Midbrain (tissue), 1 donor: ENCODE measurements at regions not wholly inside any gene's neighbourhood (a gene's known extent, or its start where the extent isn't known, plus 50 kb on each side); places are given as distances from the start of the nearest gene placed in this dataset.
A peak's percentile ranks its signal among the peaks of the same experiment; 100 is the strongest.
"Not testable (repeated sequence)": the region's sequence is repeated elsewhere in the genome, so short reads cannot be mapped to it uniquely, and the experiment has no call there.

Experiments
- DNase-seq: peaks from one replicate; lab custom pipeline; 2025; lab: John Stamatoyannopoulos, UW

DNA sequence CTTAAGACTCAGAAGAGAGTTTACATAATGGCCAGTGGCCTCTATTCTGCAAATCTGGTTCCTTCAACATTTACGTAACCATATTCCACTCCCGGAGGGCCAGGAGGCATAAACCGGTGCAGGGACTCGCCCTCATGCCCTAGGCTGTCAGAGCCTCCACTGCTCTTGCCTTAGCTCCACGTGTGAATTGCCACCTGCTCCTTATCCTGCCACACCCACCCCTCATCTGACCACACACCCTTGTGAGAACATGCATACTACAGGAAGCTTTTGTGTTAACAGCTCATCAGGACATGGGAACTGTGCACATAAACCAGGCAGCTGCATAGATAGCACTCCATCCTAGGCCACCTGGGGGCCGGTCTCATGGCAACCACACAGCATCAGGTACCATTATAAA lies 146.7 kb upstream of the PFKP start:
- no peak for DNase-seq

DNA sequence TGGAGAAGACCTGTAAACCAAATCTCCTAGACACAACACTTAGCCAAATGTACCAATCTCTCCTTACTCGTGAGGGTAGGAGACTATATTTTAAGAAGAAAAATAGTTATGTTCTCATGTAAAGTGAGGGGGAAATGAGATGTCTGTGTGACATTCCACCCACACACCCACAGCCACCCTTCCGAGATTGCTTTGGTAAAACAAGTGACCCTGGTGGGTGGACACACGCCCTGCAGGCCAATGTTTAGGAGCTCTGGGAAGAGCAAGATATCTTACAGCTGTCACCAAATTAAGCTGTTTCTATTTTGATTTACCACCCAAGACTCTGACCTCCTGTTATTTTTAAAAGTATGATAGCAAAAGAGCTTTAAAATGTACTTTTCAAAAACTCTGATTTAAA lies 147.2 kb upstream of the PFKP start:
- no peak for DNase-seq

DNA sequence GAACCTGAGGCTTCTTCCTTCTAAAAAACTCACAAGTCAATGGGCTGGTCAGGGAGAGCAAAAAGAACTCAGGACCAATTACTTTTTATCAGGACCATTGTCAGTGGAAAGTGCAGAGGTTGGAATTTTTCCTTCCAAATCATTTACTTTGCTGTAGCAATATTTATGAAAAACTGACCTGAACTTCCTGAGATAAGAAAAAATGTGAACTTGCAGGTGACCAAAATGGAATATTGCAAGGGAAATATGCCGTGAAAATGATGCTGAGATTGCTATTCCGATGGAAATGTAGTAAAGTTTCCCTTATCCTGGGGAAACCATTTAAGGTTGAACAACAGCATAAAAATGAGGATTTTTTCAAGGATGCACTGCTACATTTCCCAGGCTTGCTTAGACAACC lies 148.3 kb upstream of the PFKP start:
- no peak for DNase-seq

DNA sequence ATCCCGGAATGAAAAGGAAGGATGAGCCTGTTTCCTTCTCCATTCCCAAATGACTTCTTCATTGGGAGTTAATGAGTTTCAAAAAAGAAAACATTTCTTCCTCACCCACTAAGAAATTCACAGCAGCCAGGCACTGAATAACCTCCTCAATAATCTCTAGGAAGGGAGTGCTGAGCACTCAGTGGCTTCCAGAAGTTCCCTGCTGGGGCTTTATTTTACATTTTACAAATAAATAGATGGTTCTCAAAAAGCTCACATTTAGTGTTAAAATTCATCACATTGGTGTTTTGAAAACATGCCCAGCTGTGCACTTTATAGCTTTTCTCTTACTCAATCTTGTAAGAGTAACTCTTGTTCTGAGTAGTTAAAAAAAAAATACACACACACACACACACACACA lies 148.9 kb upstream of the PFKP start:
- DNase-seq: no peak

- DNase-seq: peak; percentile 16
These were observed 149.4 kb upstream of the PFKP start for GRCh38 chr10:2917926-2918325.

DNA sequence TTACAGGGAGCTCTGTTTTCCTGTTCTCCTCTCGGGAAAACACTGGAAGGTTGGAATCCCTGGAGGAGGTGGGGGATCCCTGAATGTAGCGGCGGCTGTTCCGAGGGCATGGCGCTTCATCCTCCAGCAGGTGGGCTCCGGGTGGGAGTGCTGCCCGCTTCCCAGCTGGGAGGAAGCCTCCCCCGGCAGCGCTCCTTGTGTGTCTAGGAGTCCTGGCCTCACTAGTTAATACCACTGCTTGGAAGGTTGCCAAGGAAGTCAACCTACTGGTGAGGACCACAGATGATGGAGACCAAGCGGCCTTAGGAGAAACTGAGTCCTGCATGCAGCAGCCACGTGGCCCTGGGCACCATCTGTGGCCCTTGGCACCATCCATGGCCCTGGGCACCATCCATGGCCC lies 151.9 kb upstream of the PFKP start:
- no peak for DNase-seq

GRCh38 chr10:2914741-2915140 lies 152.6 kb upstream of the PFKP start:
- no peak for DNase-seq

DNA sequence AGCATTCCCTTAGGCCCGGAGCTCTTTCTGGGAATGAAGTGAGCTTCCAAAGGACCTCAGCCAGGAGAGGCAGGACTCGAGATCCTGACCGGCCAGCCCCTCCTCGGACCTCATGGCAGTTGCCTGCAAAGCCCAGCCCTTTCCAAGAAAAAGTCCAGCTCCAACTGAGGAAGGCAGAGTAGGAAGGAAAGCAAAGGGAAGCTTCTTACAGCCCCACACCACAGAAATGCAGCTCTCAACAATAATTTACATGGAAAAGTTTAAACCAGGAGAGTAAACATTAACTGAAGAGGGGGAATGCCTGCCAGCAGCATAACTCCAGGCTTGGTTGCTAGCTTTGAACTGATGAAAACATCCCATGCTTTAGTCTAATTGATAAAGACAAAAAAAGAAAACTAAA lies 153.9 kb upstream of the PFKP start:
- DNase-seq: no peak

DNA sequence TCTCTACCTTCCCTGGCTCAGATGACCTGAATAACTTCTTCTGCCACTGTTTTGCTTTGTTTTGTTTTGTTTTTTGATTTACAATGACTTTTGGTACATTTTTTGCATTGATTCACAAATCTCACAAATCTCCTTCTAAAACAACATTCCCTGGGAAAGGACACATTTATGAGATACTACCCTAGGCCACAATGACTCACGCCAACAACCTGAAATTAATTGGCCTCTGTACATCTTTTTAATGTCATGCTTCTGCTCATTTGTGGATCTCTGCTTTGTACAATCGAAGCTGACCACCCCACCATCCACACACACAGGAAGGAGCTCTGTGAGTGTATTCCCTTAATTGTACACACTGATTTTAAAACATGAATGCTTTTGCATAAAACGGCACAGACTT lies 156.7 kb upstream of the PFKP start:
- no peak for DNase-seq

DNA sequence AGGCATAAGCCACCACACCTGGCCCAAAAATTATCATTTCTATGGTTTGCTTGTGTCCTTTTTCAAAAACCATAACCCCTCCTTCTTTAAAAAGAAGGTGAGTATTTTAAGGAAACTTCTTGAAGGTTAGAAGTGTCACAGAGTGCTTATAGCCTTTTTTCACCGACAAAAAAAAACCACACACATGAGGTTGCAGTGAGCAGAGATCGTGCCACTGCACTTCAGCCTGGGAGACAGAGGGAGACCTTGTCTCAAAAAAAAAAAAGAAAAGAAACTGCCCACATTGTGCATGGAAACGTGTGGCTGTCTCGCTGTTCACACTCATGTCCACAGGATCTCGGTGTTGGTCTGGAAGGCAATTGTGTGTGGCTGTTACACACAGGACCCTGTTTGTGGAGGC lies 157.4 kb upstream of the PFKP start:
- no peak for DNase-seq

GRCh38 chr10:2908851-2909630 lies 158.3 kb upstream of the PFKP start:
- DNase-seq: no peak

GRCh38 chr10:2906974-2907373 lies 160.4 kb upstream of the PFKP start:
- no peak for DNase-seq

- no peak for DNase-seq
These were observed 161.5 kb upstream of the PFKP start for GRCh38 chr10:2905851-2906250.

- no peak for DNase-seq
These were observed 166.8 kb upstream of the PFKP start for GRCh38 chr10:2900530-2900929.

- no peak for DNase-seq
These were observed 167.9 kb upstream of the PFKP start for GRCh38 chr10:2899246-2899951.

GRCh38 chr10:2898509-2898860 lies 168.9 kb upstream of the PFKP start:
- no peak for DNase-seq

DNA sequence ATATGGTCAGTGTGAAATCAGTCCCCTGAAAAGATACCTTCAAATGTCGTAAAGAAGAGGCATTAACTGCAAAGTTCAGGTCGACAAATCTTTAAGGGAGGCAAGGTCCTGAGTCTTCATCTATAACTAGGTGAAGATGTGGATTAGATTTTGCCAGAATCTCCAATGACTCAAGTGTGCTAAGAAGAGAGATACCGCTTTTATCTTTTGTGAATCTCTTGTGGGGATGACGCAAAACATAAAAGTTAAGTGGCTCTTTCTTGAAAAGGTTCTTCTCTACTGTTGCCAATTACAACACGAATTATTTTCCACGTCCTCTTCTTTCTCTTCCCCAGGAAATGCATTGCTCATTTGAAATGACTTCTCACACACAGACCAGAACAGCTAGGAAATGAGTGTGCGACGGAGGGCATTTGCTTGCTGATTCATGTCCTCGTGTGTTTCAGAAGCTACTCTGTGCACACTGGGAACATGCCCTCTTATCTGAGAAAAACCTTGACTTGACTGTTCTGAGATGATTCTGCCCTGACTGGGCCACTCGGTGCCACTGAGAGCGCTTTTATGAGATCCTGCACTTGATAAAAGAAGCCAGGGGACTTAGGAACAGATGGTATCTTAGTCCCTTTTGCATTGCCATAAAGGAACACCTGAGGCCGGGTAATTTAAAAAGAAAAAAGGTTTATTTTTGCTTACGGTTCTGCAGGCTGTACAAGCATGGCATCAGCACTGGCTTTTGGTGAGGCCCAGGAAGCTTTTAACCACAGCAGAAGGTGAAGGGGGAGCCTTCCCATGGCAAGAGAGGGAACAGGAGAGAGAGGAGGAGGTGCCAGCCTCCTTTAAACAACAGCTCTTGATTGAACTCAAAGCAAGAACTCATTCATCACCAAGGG lies 169.5 kb upstream of the PFKP start:
- DNase-seq: no peak

DNA sequence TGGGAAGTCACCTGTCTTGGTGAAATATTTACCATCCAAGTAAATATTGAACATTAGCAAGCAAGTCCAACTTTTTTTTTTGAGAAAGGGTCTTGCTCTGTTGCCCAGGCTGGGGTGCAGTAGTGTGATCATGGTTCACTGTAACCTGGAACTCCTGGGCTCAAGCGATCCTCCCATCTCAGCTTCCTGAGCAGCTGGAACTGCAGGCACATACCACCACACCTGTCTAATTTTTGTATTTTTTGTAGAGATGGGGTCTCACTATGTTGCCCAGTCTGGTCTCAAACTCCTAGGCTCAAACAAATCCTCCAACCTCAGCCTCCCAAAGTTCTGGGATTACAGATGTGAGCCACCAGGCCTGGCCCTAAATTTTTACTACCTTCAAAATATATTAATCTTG lies 171.0 kb upstream of the PFKP start:
- DNase-seq: not testable (repeated sequence)

- no peak for DNase-seq
These were observed 171.7 kb upstream of the PFKP start for GRCh38 chr10:2895594-2896196.

DNA sequence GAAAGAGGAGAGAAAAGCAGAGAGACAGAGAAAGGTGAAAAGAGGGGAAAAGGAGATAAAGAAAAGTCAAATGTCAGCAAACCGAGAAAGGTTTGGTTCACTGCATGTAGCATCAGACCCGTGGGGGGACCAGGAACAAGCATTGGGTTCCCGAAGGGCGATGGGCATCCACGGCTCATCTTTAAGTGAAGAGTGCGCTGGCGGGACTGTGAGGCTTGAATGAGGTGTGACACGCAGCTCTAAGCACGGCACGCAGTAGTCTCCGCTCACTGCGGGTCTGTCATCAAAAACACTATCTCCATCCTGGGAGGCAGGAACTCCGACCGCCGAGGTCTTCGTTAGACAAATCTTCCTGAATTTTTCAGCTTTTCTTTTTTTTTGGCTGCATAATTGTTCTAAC lies 173.4 kb upstream of the PFKP start:
- no peak for DNase-seq

DNA sequence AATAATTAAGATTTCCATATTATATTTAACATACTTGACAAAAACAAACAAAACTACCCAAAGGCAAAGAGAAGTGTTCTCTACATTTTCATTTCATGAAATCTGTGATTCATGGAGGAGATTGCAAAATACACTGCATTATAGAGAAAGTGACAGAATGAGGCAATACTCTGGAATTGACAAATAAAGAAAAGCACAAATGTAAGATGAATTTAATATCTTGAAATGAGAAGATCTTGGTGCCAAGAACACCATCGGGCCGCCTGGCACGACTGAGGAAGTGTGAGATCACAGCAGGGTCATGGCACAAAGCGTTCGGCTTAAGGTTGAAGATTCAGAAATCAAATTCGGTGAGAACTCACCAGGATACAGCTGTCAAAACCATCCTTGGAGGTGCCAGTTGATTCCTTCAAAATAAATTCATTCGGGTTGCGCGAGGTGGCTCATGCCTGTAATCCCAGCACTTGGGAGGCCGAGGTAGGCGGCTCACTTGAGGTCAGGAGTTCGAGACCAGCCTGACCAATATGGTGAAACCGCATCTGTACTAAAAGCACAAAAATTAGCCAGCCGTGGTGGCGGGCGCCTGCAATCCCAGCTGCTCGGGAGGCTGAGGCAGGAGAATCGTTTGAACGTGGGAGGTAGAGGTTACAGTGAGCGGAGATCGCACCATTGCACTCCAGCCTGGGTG lies 174.0 kb upstream of the PFKP start:
- no peak for DNase-seq

GRCh38 chr10:2891770-2892124 lies 175.6 kb upstream of the PFKP start:
- DNase-seq: no peak
